SK-N-SH treated with all-trans-retinoic acid at 6 μM for 48 hours (cell line): ENCODE measurements at regions not wholly inside any gene's neighbourhood (a gene's known extent, or its start where the extent isn't known, plus 50 kb on each side); places are given as distances from the start of the nearest gene placed in this dataset.

Experiments
- ARNTL ChIP-seq: fragments of 450-650 bp; formaldehyde crosslinking; IDR thresholded peaks from 2 replicates; pipeline ENCODE4 v1.5.0; 2020; ENCODE audit warnings: low read depth, mild to moderate bottlenecking, moderate library complexity, borderline replicate concordance
- GLIS3 ChIP-seq: fragments of 250-450 bp; sonication (Bioruptor Pico); IDR thresholded peaks from 2 replicates; pipeline ENCODE4 v1.5.0; 2020; ENCODE audit warnings: mild to moderate bottlenecking, moderate library complexity
- OSR1 ChIP-seq: fragments of 250-450 bp; sonication (Bioruptor Pico); IDR thresholded peaks from 2 replicates; pipeline ENCODE4 v1.8.0; 2022; ENCODE audit warnings: moderate library complexity, mild to moderate bottlenecking, inconsistent platforms
- PATZ1 ChIP-seq: fragments of 250-450 bp; sonication (Bioruptor Pico); IDR thresholded peaks from 2 replicates; pipeline ENCODE4 v1.8.0; 2020; ENCODE audit warnings: mild to moderate bottlenecking, moderate library complexity, borderline replicate concordance
- POU6F1 ChIP-seq: fragments of 250-450 bp; sonication (Bioruptor Pico); IDR thresholded peaks from 2 replicates; pipeline ENCODE4 v1.8.0; 2021; ENCODE audit warnings: low read depth, mild to moderate bottlenecking, moderate library complexity, borderline replicate concordance
- PPARA ChIP-seq: fragments of 250-450 bp; sonication (Bioruptor Pico); IDR thresholded peaks from 2 replicates; pipeline ENCODE4 v1.5.0; 2020; ENCODE audit warnings: mild to moderate bottlenecking, borderline replicate concordance
- TCF4 ChIP-seq: fragments of 250-450 bp; sonication (Bioruptor Pico); IDR thresholded peaks from 2 replicates; pipeline ENCODE4 v1.8.0; 2021; ENCODE audit warnings: mild to moderate bottlenecking, moderate library complexity, borderline replicate concordance
- TOX ChIP-seq: fragments of 250-450 bp; sonication (Bioruptor Pico); IDR thresholded peaks from 2 replicates; pipeline ENCODE4 v1.8.0; 2021; ENCODE audit warnings: mild to moderate bottlenecking, moderate library complexity, borderline replicate concordance
- ZNF8 ChIP-seq: fragments of 450-650 bp; formaldehyde crosslinking; IDR thresholded peaks from 2 replicates; pipeline ENCODE4 v1.5.0; 2020; ENCODE audit warnings: mild to moderate bottlenecking, moderate library complexity

- no peak for TF ChIP-seq GLIS3 (CRISPR knock-in tag)
- TF ChIP-seq TOX (CRISPR knock-in tag), result no peak
- no peak for TF ChIP-seq POU6F1
- TF ChIP-seq ARNTL, result no peak
- no peak for TF ChIP-seq OSR1 (CRISPR knock-in tag)
- no peak for TF ChIP-seq PATZ1 (CRISPR knock-in tag)
- TF ChIP-seq TCF4 (CRISPR knock-in tag), result no peak
- no peak for TF ChIP-seq ZNF8 (CRISPR knock-in tag)
- TF ChIP-seq PPARA, result no peak
Observed at GRCh38 chr19:28505134-28505533, 707.8 kb downstream of the UQCRFS1 start.
